Gastroesophageal sphincter (tissue), 3 donors: ENCODE measurements at regions not wholly inside any gene's neighbourhood (a gene's known extent, or its start where the extent isn't known, plus 50 kb on each side); places are given as distances from the start of the nearest gene placed in this dataset.

Experiments used
- EP300 ChIP-seq: sonication (generic); formaldehyde crosslinking; IDR thresholded peaks from one replicate; pipeline ENCODE4 v1.6.1; 2017; ENCODE audit warnings: antibody characterized with exemption, mild to moderate bottlenecking
- POLR2A ChIP-seq, 2 donors: fragments of 450-650 bp; IDR thresholded peaks; one replicate each; pipeline ENCODE4 v1.6.1; 2017; ENCODE audit warnings: antibody characterized with exemption in 2 of 2, mild to moderate bottlenecking in 2 of 2, moderate library complexity in 1 of 2
- POLR2AphosphoS5 ChIP-seq: sonication (generic); formaldehyde crosslinking; IDR thresholded peaks from one replicate; pipeline ENCODE4 v1.6.1; 2017; ENCODE audit warnings: antibody characterized with exemption
- TF ChIP-seq, protein P1 (sequence below), 4 experiments: fragments of 200-600 bp in 2 of 4; fragments of 450-650 bp in 2 of 4; sonication (generic) in 1 of 4; IDR thresholded peaks; one replicate each; pipeline ENCODE4 v1.5.1; 2017 to 2019; ENCODE audit warnings: antibody characterized with exemption in 4 of 4, mild to moderate bottlenecking in 2 of 4, moderate library complexity in 2 of 4

DNA sequence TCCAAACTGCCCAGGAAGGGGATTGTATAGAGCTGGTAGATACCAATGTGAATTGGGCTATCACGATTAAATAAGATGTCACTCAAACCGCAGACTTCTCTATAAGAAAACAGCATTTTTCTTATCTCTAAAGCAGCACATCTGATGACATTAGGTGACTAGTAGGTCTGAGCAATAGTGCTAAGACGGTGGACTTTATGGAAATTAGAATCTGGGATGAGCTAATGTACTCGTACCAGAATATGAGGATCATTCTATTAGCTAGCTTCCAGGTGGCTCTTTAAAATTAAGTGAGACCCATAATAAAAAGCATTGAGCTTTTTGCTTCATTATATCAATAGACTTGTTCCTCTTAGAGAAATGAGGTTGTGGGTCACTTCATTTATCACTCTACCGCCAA, 130.0 kb upstream of the MC4R start:
- TF ChIP-seq POLR2AphosphoS5 (no peak), POLR2A (IDR thresholded peaks at IDR 0.05) (no peak), EP300 (no peak)
- TF ChIP-seq, protein P1, sequence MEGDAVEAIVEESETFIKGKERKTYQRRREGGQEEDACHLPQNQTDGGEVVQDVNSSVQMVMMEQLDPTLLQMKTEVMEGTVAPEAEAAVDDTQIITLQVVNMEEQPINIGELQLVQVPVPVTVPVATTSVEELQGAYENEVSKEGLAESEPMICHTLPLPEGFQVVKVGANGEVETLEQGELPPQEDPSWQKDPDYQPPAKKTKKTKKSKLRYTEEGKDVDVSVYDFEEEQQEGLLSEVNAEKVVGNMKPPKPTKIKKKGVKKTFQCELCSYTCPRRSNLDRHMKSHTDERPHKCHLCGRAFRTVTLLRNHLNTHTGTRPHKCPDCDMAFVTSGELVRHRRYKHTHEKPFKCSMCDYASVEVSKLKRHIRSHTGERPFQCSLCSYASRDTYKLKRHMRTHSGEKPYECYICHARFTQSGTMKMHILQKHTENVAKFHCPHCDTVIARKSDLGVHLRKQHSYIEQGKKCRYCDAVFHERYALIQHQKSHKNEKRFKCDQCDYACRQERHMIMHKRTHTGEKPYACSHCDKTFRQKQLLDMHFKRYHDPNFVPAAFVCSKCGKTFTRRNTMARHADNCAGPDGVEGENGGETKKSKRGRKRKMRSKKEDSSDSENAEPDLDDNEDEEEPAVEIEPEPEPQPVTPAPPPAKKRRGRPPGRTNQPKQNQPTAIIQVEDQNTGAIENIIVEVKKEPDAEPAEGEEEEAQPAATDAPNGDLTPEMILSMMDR (IDR thresholded peaks at IDR 0.05) = no peak
